ENCODE measurements at regions not wholly inside any gene's neighbourhood (a gene's known extent, or its start where the extent isn't known, plus 50 kb on each side); places are given as distances from the start of the nearest gene placed in this dataset.
"Not testable (repeated sequence)": the region's sequence is repeated elsewhere in the genome, so short reads cannot be mapped to it uniquely, and the experiment has no call there.

DNA sequence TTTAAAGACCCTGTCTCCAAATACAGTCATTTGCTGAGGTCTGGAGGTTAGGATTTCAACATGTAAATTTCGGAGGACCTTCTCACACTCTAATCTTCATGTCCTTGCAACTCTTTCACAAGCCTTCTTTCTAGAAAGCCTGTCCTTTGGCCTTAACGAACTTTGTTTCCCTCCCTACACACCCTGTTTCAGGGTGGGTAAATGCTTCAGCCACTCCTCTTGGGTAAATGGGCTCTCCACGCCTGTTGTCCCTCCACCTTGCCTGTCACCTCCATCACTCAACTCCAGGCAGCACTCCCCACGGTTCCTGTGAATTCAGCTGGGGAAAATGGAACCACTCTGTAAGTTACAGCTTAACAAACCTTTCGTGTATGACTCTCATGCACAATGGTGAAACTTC, 84.0 kb upstream of the COG2 start:
- no peak for DNase-seq (ENCODE audit: extremely low read depth, low read depth)
- TF ChIP-seq, protein P1, sequence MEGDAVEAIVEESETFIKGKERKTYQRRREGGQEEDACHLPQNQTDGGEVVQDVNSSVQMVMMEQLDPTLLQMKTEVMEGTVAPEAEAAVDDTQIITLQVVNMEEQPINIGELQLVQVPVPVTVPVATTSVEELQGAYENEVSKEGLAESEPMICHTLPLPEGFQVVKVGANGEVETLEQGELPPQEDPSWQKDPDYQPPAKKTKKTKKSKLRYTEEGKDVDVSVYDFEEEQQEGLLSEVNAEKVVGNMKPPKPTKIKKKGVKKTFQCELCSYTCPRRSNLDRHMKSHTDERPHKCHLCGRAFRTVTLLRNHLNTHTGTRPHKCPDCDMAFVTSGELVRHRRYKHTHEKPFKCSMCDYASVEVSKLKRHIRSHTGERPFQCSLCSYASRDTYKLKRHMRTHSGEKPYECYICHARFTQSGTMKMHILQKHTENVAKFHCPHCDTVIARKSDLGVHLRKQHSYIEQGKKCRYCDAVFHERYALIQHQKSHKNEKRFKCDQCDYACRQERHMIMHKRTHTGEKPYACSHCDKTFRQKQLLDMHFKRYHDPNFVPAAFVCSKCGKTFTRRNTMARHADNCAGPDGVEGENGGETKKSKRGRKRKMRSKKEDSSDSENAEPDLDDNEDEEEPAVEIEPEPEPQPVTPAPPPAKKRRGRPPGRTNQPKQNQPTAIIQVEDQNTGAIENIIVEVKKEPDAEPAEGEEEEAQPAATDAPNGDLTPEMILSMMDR (IDR thresholded peaks at IDR 0.05; ENCODE audit: low read depth, low read length) = no peak

DNA sequence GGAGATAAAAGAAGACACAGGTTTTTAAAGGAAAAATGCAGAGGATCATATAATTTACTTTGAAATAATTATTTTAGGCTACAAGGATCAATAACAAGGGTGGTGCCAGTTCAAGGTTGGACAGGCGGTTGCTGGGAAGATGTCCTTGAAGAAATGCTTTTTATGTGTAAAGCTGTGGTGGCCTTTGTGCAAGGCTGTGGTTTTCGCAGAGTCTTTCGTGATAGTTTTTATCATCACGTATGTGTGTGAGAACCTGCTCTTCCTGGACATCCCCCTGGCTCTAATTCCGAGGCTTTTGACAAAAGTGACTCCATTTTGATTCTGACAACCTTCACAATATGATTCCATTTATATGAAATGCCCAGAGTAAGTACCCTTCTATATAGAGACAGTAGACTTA, 85.8 kb upstream of the COG2 start:
- TF ChIP-seq, protein P1 (IDR thresholded peaks at IDR 0.05; ENCODE audit: low read depth, low read length) = no peak
- DNase-seq (ENCODE audit: extremely low read depth, low read depth) = no peak

DNA sequence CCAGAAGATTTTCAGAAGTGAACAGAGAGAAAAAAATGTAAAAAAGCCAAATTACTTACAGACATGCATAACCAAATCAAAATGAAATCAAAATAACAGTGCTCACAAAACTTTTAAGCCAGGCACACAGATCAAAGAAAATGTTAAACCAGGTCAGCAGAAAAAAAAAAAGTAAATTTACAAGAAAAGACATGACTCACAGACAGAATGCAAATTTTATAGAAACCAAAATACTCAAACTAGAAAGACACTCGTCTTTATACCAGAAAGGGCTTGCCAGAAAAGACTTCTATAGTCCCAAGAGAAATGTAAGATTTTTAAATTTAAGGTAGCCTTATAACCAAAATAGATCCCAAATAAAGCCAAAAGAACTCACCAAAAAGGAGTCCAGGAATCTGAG, 86.5 kb upstream of the COG2 start:
- TF ChIP-seq, protein P1 (IDR thresholded peaks at IDR 0.05; ENCODE audit: low read depth, low read length) = no peak
- DNase-seq (ENCODE audit: extremely low read depth, low read depth) = no peak

DNA sequence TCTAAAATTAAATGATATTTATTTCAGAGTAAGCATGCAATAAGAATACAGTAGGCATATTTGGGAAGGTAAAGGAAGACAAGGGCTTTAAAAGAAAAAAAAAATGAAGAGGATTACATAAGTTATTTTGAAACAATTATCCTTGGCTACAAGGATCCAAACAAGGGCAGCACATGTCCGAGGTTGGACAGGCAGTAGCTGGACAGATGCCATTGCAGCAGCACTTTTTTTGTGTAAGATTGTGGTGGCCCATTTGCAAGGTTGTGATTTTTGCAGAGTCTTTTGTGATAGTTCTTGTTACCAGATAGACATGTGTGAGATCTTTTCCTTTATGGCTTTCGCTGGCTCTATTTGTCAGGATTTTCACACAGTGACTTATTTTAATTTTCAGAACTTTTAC, 89.4 kb upstream of the COG2 start:
- no peak for DNase-seq (ENCODE audit: extremely low read depth, low read depth)
- TF ChIP-seq, protein P1 (IDR thresholded peaks at IDR 0.05; ENCODE audit: low read depth, low read length) = no peak

DNA sequence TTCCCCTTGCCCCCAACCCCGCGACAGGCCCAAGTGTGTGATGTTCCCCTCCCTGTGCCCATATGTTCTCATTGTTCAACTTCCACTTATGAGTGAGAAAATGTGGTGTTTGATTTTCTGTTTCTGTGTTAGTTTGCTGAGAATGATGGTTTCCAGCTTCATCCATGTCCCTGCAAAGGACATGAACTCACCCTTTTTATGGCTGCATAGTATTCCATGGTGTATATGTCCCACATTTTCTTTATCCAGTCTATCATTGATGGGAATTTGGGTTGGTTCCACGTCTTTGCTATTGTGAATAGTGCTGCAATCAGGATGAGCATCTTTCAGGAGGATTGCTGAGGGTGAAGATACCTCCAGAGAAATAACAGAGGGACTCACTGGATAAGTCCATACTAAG, 91.3 kb upstream of the COG2 start:
- DNase-seq (ENCODE audit: extremely low read depth, low read depth) = not testable (repeated sequence)

DNA sequence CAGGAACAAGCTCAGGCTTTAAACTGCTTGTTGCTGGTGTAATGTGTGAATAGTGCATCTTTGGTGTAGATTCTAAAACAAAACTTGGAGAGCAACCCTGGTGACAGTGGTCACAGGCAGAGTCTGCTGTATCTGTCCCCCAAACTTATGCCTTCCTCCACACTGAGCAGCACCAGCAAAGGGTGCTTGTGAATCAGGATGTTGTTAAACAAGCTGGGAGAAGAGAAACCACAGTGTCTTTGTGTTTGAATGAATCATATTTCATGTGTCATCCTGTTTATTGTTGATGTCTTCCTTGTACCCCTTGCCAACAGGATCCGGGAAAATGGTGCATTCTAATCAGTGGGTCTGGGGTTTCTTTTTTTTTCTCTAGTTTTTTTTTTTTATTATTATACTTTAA, 91.9 kb upstream of the COG2 start:
- TF ChIP-seq, protein P1 (IDR thresholded peaks at IDR 0.05; ENCODE audit: low read depth, low read length) = no peak
- DNase-seq (ENCODE audit: extremely low read depth, low read depth) = no peak

DNA sequence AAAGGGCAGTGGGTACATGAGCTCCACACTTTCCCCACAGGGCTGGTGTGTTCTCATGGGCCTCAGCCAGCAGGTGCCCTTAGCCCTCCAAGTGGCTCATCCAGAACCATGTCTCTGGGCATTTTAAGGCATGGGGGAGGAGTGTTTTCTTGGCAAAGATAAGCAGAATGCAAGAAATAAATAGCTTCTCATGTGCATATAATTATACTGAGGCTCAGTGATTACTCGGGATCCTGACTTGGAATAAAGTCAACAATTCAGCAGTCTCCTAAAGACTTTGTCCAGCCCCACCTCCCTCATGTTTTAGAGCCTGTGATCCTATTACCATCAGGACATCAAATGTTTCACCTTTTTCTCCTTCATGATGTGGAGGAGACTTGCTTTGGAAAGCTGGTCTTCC, 92.7 kb upstream of the COG2 start:
- TF ChIP-seq, protein P1 (IDR thresholded peaks at IDR 0.05; ENCODE audit: low read depth, low read length) = no peak
- DNase-seq (ENCODE audit: extremely low read depth, low read depth) = no peak

DNA sequence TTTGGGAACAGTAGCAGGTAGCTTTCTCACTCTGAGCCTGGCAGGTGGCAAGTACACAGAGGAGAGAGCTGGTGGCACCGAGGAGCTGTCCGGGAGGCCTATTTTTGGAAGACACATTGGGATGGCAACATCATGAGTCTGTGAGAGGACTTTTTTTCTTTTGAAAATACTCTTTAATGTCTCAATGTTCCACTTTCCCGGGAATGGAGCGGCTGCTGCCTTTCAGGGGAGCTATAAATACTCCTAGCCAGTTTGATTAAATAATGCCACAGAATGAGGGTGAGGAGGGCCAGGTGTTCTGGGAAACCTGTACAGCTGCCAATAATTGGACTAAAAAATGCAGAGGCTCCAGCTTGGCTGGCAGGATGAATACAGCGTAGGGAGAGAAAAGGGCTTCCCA, 93.3 kb upstream of the COG2 start:
- DNase-seq (ENCODE audit: extremely low read depth, low read depth) = no peak
- TF ChIP-seq, protein P1 (IDR thresholded peaks at IDR 0.05; ENCODE audit: low read depth, low read length) = no peak

Measured in AG09319 (cell line).